WTC11 (cell line): ENCODE measurements at regions not wholly inside any gene's neighbourhood (a gene's known extent, or its start where the extent isn't known, plus 50 kb on each side); places are given as distances from the start of the nearest gene placed in this dataset.

Source experiments
- ATAC-seq: fragments of 200-7000 bp; cut with Tn5 transposase; 2 replicates; pipeline ENCODE4 v1.10.0; 2021; ENCODE audit warnings: mild to moderate bottlenecking, moderate library complexity
- CTCF ChIA-PET: fragments of 300-600 bp; sonication (Branson Sonifier 250); formaldehyde crosslinking; loops from one replicate; lab custom pipeline; 2021; ENCODE audit warnings: antibody characterized with exemption; lab: Charles Lee
- POLR2A ChIA-PET: fragments of 350-600 bp; sonication (Branson Sonifier 250); formaldehyde crosslinking; loops from one replicate; lab custom pipeline; 2021; ENCODE audit warnings: antibody characterized with exemption; lab: Charles Lee
- DNase-seq: peaks from one replicate; pipeline ENCODE4 v3.0.0; 2021; ENCODE audit warnings: low spot score
- H3K27ac Mint-ChIP-seq: 2 replicates; pipeline ENCODE4 v1.8.0; 2021; ENCODE audit warnings: mixed read lengths
- H3K27me3 Mint-ChIP-seq: 2 replicates; pipeline ENCODE4 v1.8.0; 2021; ENCODE audit warnings: low read depth, mild to moderate bottlenecking, moderate library complexity, mixed read lengths
- H3K36me3 Mint-ChIP-seq: 2 replicates; pipeline ENCODE4 v1.8.0; 2021; ENCODE audit warnings: mixed read lengths
- H3K4me1 Mint-ChIP-seq: 2 replicates; pipeline ENCODE4 v1.8.0; 2022; ENCODE audit warnings: mixed read lengths
- H3K4me3 Mint-ChIP-seq: 2 replicates; pipeline ENCODE4 v1.8.0; 2021; ENCODE audit warnings: mild to moderate bottlenecking, moderate library complexity, mixed read lengths
- H3K9me3 Mint-ChIP-seq: 2 replicates; pipeline ENCODE4 v1.8.0; 2021; ENCODE audit warnings: mixed read lengths
- ATF2 ChIP-seq: sonication (generic); formaldehyde crosslinking; IDR thresholded peaks from 2 replicates; pipeline ENCODE4 v1.8.1; 2022; ENCODE audit warnings: low read depth, missing genetic modification reagents, borderline replicate concordance
- ATF6 ChIP-seq: sonication (generic); formaldehyde crosslinking; IDR thresholded peaks from 2 replicates; pipeline ENCODE4 v1.8.1; 2023; ENCODE audit warnings: mild to moderate bottlenecking, missing genetic modification reagents
- CREM ChIP-seq: sonication (generic); formaldehyde crosslinking; IDR thresholded peaks from 2 replicates; pipeline ENCODE4 v1.8.1; 2022; ENCODE audit warnings: mild to moderate bottlenecking, missing genetic modification reagents, moderate library complexity
- CTCF ChIP-seq: fragments of 200-600 bp; IDR thresholded peaks from 2 replicates; pipeline ENCODE4 v1.8.0; 2022; ENCODE audit warnings: antibody characterized with exemption
- E2F1 ChIP-seq: sonication (generic); formaldehyde crosslinking; IDR thresholded peaks from 2 replicates; pipeline ENCODE4 v1.8.0; 2022; ENCODE audit warnings: mild to moderate bottlenecking, missing genetic modification reagents
- FOXP4 ChIP-seq: sonication (generic); formaldehyde crosslinking; IDR thresholded peaks from 2 replicates; pipeline ENCODE4 v1.8.0; 2022; ENCODE audit warnings: mild to moderate bottlenecking, missing genetic modification reagents
- GRHL2 ChIP-seq: fragments of 250-450 bp; sonication (Bioruptor Pico); IDR thresholded peaks from 2 replicates; pipeline ENCODE4 v1.8.0; 2022; ENCODE audit warnings: mild to moderate bottlenecking, moderate library complexity; ENCODE audit not compliant: insufficient replicate concordance, severe bottlenecking
- HMGXB4 ChIP-seq: sonication (generic); formaldehyde crosslinking; IDR thresholded peaks from 2 replicates; pipeline ENCODE4 v1.8.1; 2023; ENCODE audit warnings: mild to moderate bottlenecking, moderate library complexity, missing genetic modification reagents
- JAZF1 ChIP-seq: fragments of 250-450 bp; sonication (Bioruptor Pico); IDR thresholded peaks from 2 replicates; pipeline ENCODE4 v1.9.0; 2021; ENCODE audit warnings: moderate library complexity, mild to moderate bottlenecking, inconsistent platforms
- JUN ChIP-seq: sonication (generic); formaldehyde crosslinking; IDR thresholded peaks from 2 replicates; pipeline ENCODE4 v1.8.0; 2023; ENCODE audit warnings: mild to moderate bottlenecking, missing genetic modification reagents
- KAT7 ChIP-seq: sonication (generic); formaldehyde crosslinking; IDR thresholded peaks from 2 replicates; pipeline ENCODE4 v1.8.1; 2023; ENCODE audit warnings: missing genetic modification reagents, mild to moderate bottlenecking, borderline replicate concordance
- MXD4 ChIP-seq: fragments of 250-450 bp; sonication (Bioruptor Pico); IDR thresholded peaks from 2 replicates; pipeline ENCODE4 v1.8.0; 2021; ENCODE audit warnings: mild to moderate bottlenecking, moderate library complexity, borderline replicate concordance
- PRDM15 ChIP-seq: sonication (generic); formaldehyde crosslinking; IDR thresholded peaks from 2 replicates; pipeline ENCODE4 v1.8.0; 2022; ENCODE audit warnings: missing genetic modification reagents
- PREB ChIP-seq: sonication (generic); formaldehyde crosslinking; IDR thresholded peaks from 2 replicates; pipeline ENCODE4 v1.8.1; 2022; ENCODE audit warnings: mild to moderate bottlenecking, missing genetic modification reagents, moderate library complexity, borderline replicate concordance
- PRRX2 ChIP-seq: fragments of 250-450 bp; sonication (Bioruptor Pico); IDR thresholded peaks from 2 replicates; pipeline ENCODE4 v1.8.0; 2021; ENCODE audit warnings: mild to moderate bottlenecking
- SMAD4 ChIP-seq: sonication (generic); formaldehyde crosslinking; IDR thresholded peaks from 2 replicates; pipeline ENCODE4 v1.8.0; 2022; ENCODE audit warnings: mild to moderate bottlenecking, missing genetic modification reagents
- ZBTB43 ChIP-seq: sonication (generic); formaldehyde crosslinking; IDR thresholded peaks from 2 replicates; pipeline ENCODE4 v1.8.1; 2023; ENCODE audit warnings: mild to moderate bottlenecking, missing genetic modification reagents
- ZNF232 ChIP-seq: sonication (generic); formaldehyde crosslinking; IDR thresholded peaks from 2 replicates; pipeline ENCODE4 v1.8.0; 2022; ENCODE audit warnings: mild to moderate bottlenecking, missing genetic modification reagents
- ZNF416 ChIP-seq: fragments of 250-450 bp; sonication (Bioruptor Pico); IDR thresholded peaks from 2 replicates; pipeline ENCODE4 v1.9.0; 2021; ENCODE audit warnings: mild to moderate bottlenecking, inconsistent platforms

- peaks cover 16% of the 10 kb centered on the region for H3K4me1 Mint-ChIP-seq
- no peaks in the 10 kb centered on the region for H3K36me3 Mint-ChIP-seq
- H3K27me3 Mint-ChIP-seq, result peaks cover 4% of the 10 kb centered on the region; the same call in 1 of the 2 replicates
- H3K4me3 Mint-ChIP-seq, result no peak overlapping the region
- no peaks in the 10 kb centered on the region for H3K9me3 Mint-ChIP-seq
- ChIA-PET POLR2A (no interaction called here), CTCF (no interaction called here)
- ATAC-seq, result no peak
- TF ChIP-seq JUN, result no peak
- TF ChIP-seq ZBTB43 (CRISPR knock-in tag), result no peak
- no peak for TF ChIP-seq ATF6 (CRISPR knock-in tag)
- TF ChIP-seq E2F1 (CRISPR knock-in tag), result no peak
- no peak for TF ChIP-seq KAT7
- TF ChIP-seq PRRX2, result no peak
- no peak for TF ChIP-seq ZNF416 (CRISPR knock-in tag)
- TF ChIP-seq GRHL2 (CRISPR knock-in tag), result no peak
- no peak for TF ChIP-seq PRDM15 (CRISPR knock-in tag)
- TF ChIP-seq HMGXB4 (CRISPR knock-in tag), result no peak
- no peak for TF ChIP-seq CREM
- TF ChIP-seq ATF2 (CRISPR knock-in tag), result no peak
- TF ChIP-seq CTCF, result no peak
- TF ChIP-seq PREB, result no peak
- no peak for TF ChIP-seq MXD4 (CRISPR knock-in tag)
- TF ChIP-seq FOXP4 (CRISPR knock-in tag), result no peak
- TF ChIP-seq SMAD4 (CRISPR knock-in tag), result no peak
- TF ChIP-seq ZNF232 (CRISPR knock-in tag), result no peak
- TF ChIP-seq JAZF1 (CRISPR knock-in tag), result no peak
- DNase-seq, result no peak
- no peak overlapping the region for H3K27ac Mint-ChIP-seq
These were observed 248.0 kb downstream of the TTLL2 start for GRCh38 chr6:167572841-167573271.
